ENCODE measurements at regions not wholly inside any gene's neighbourhood (a gene's known extent, or its start where the extent isn't known, plus 50 kb on each side); places are given as distances from the start of the nearest gene placed in this dataset.

DNA sequence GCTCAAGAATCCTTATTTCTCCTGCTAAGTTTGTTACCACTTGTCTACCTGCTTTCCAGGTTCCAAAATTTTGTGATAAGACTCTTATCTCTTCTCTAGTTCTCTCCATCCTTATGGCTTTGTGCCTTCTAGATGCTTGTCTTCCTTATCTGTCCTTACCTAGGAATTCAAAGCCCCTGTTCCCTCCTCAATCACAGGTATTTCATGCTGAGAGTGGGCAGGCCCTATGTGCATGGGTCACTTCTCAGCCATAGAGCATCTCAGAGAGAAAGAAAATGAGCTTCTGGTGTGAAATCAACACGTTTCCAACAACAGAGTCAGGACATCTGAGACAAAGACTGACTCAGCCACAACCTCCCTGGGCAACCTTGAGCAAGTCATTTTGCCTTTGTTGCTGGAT is 214.1 kb upstream of the TLE3 start:
- TF ChIP-seq POLR2AphosphoS5 (IDR thresholded peaks at IDR 0.05) = no peak
- no peak for TF ChIP-seq POLR2A (IDR thresholded peaks at IDR 0.05; ENCODE audit: low read depth)
